HG03097 (cell line): ENCODE measurements at regions not wholly inside any gene's neighbourhood (a gene's known extent, or its start where the extent isn't known, plus 50 kb on each side); places are given as distances from the start of the nearest gene placed in this dataset.
A peak's percentile ranks its signal among the peaks of the same experiment; 100 is the strongest.

Experiments
- ATAC-seq: cut with Tn5 transposase; IDR thresholded peaks from one replicate; pipeline ENCODE4 v1.9.1; 2021; ENCODE audit not compliant: unreplicated experiment, low FRiP score

DNA sequence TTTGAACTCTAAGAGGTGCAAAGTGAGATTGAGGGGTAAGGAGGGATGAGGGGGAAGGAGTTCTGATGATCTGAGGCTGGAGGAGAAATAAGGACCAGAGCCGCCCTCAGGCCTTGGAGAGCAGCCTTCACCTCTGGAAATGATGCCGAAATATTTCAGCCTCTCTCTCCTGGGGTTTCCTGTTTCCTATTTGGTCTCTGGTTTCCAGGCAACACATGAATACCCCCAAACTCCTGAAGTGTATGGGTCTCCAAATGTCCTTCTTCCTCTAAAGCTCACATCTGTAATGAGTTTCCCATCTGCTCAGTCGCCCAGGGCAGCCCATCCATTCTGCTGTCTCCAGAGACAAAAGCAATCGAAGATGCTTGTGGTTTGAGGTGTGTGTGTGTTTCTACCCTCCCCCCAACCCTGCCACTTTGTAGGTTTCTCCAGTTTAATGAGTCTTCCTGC lies 52.0 kb upstream of the FAM20B start:
- peak; percentile 47 for ATAC-seq
